NCI-H526 (cell line): ENCODE measurements at regions not wholly inside any gene's neighbourhood (a gene's known extent, or its start where the extent isn't known, plus 50 kb on each side); places are given as distances from the start of the nearest gene placed in this dataset.

Experiments
- DNase-seq, 2 experiments: peaks; one replicate each; lab custom pipeline; 2025; lab: John Stamatoyannopoulos, UW

- no peak for DNase-seq
Measured at GRCh38 chr12:92349635-92350034, 204.0 kb upstream of the BTG1 start.

- no peak for DNase-seq
Measured at GRCh38 chr12:92342574-92342973, 196.9 kb upstream of the BTG1 start.

DNA sequence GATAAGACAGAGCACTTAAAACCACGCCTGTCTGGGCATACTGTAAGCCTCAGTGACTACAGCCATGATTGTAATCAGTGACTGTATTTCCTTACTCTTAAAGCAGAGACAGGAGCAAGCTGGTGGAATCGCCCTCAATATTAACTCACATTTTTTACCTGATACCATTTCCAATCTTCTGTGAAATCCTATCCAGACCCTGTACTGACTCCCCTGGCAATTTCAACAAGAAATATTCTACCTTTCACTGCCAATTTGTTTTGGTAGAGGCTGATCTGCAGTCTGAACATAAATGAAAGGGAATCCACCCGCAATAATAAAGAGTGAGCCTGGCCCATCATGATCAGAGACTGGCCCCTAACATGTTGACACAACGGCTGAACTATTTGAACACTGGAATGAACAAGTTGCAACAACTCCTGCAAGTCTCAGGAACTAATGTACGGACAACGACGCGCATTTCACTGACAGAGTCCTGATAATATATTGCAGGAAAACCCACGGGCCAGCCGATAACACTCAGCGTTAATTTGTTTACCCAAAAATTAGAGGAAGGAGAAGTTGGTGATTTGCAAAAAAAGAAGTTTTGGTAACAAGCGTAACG is 195.5 kb upstream of the BTG1 start:
- no peak for DNase-seq

DNA sequence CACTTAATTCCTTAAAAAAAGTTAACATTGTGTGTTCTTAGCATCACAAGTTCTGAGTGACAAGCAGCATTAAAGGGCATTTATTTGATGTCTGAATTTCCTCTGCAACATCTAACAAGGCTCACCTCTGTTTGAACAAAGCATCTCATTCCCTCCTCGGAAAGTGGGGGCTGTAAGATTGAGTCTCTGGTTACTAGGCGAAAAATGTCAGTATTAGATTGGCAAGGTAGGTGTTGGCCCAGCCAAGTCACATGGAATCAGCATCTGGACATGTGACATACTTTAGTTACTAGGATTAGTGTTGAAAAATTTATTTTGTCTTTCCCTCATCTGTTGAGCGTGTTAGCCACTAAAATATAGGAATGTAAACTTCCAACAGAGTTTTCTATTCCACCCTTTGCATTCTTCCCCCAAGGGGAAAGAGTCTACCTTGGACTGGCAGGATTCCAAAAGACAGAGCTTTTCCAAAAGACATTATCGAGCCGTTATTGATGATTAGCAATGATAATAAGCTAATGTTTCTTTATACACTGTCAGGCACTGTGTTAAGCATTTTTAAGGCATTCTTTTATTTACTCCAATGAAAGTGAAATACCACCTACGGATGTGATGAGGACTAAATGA is 194.9 kb upstream of the BTG1 start:
- DNase-seq = no peak

- DNase-seq = no peak
Measured at GRCh38 chr12:92340003-92340402, 194.4 kb upstream of the BTG1 start.

GRCh38 chr12:92339198-92339821 is 193.7 kb upstream of the BTG1 start:
- DNase-seq = no peak

- DNase-seq = no peak
Measured at GRCh38 chr12:92338671-92339070, 193.0 kb upstream of the BTG1 start.

- no peak for DNase-seq
Measured at GRCh38 chr12:92338102-92338501, 192.5 kb upstream of the BTG1 start.

DNA sequence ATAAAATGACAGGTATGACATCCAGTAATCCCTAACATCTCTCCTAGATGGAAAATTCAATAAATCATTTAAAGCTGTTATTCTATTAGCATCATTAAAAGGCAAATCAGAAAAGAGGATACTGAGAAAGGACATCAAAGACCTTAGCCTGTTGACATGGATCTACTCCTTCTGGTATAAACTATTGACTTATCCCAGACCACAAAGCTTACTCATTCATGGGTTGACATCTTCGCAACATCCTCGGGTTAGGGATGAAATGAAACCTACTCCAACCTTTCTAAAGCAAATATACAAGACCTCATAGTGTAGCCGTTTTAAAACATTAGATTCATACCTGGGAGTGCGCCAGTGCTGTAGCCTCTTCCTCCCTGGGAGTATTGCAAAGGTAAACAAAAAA is 191.5 kb upstream of the BTG1 start:
- DNase-seq = no peak

GRCh38 chr12:92336641-92337040 is 191.0 kb upstream of the BTG1 start:
- DNase-seq = no peak

DNA sequence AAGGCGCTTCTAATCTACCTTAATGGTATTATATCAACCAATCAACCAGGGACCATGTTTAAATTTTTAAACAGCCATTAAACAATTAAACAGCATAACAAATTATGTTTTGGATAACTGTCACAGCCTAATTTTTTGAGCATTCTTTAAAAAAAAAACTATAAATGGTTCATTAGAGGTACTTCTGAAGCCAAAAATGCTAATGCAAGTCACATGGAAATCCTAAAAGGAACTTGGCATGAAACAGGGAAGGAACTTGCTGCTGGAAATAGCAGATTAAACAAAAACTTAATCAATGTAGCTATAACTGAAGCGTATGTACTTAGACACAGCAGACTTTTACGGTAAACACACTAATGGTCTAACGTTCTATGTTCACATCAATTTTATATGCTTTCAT is 190.2 kb upstream of the BTG1 start:
- no peak for DNase-seq

- no peak for DNase-seq
Measured at GRCh38 chr12:92334552-92334951, 188.9 kb upstream of the BTG1 start.

- no peak for DNase-seq
Measured at GRCh38 chr12:92332552-92332951, 186.9 kb upstream of the BTG1 start.

DNA sequence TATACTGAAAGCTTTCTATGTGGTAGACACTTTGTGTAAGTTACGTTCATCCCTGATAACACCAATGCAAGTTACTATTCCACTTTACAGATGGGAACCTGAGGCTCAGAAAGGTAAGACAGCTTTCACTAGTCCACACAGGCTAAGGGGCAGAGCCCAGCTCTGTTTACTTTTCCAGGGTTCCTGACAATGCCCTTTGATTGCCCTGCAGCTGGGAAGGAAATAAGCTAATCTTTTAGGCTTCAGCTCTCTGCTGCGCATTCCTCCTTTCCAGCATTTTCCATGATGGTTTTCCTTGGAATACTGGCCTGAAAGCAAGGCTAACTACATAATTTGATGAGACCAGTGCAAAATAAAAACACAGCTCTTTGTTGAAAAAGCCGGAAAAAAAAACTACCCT is 185.7 kb upstream of the BTG1 start:
- DNase-seq = peak in 1 of 2 experiments; percentile 5

- no peak for DNase-seq
Measured at GRCh38 chr12:92330654-92331053, 185.0 kb upstream of the BTG1 start.

- no peak for DNase-seq
Measured at GRCh38 chr12:92326877-92327276, 181.2 kb upstream of the BTG1 start.

- DNase-seq = no peak
Measured at GRCh38 chr12:92324849-92325500, 179.3 kb upstream of the BTG1 start.

DNA sequence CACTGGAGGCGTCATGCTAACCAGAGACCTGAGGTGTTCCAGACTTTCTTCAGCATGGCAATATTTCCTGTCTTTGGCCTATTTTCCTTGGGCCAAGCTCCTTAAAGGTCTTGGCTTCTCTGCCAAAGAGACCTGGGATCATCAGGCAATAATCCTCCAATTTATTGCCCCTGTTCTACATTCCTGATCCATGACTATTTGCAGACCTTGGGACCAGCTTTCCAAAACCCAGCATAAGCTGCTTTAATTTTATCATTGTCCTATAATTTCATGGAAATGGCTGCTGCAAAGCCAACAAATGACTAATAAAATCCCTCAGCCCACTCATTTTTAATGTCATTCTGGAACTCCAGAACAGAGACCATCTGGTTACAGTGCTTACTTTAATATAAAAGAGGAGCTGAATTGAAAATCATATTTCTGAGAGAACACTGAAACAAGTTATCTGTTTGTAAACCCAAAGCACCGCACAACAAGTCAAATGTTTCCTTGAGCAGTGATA is 166.9 kb upstream of the BTG1 start:
- DNase-seq = no peak

- DNase-seq = no peak
Measured at GRCh38 chr12:92304371-92305055, 158.9 kb upstream of the BTG1 start.

GRCh38 chr12:92302041-92302829 is 156.6 kb upstream of the BTG1 start:
- DNase-seq = no peak

GRCh38 chr12:92301356-92301755 is 155.7 kb upstream of the BTG1 start:
- DNase-seq = no peak

GRCh38 chr12:92300777-92301176 is 155.1 kb upstream of the BTG1 start:
- DNase-seq = no peak
